Thyroid gland (tissue), 4 donors: ENCODE measurements at regions not wholly inside any gene's neighbourhood (a gene's known extent, or its start where the extent isn't known, plus 50 kb on each side); places are given as distances from the start of the nearest gene placed in this dataset.

ENCODE experiments used
- CTCF ChIP-seq, 6 experiments: fragments of 200-600 bp in 3 of 6; fragments of 450-650 bp in 3 of 6; sonication (generic) in 3 of 6; IDR thresholded peaks; one replicate each; pipeline ENCODE4 v1.5.1; 2016 to 2019; ENCODE audit warnings: antibody characterized with exemption in 6 of 6, mild to moderate bottlenecking in 2 of 6, inconsistent platforms in 1 of 6, moderate library complexity in 1 of 6
- POLR2A ChIP-seq, 2 donors: fragments of 450-650 bp; IDR thresholded peaks; one replicate each; pipeline ENCODE4 v1.6.1; 2017; ENCODE audit warnings: antibody characterized with exemption in 2 of 2, mild to moderate bottlenecking in 2 of 2, moderate library complexity in 1 of 2

DNA sequence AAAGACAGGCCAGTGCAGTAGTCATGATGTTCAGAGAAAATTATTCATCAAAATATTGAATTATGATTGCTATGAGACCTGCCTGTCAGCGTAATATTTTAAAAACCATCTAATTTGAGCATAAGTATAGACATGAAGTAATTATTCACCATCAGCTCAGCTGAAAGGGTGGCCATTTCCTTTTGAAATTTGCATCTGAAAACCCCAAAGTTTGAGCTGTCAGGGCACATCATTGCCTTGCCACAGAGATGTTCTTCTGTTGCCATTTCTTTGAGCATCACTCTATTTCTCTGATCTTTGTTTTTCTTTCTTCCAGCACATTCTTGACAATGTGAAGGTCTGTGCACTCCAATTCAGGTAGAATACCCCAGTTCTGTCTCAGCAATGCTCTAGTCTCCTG, 147.5 kb upstream of the RHOBTB1 start:
- TF ChIP-seq CTCF (IDR thresholded peaks at IDR 0.05), result no peak
- no peak for TF ChIP-seq POLR2A (IDR thresholded peaks at IDR 0.05)
